HG03045 (cell line): ENCODE measurements at regions not wholly inside any gene's neighbourhood (a gene's known extent, or its start where the extent isn't known, plus 50 kb on each side); places are given as distances from the start of the nearest gene placed in this dataset.

Experiments
- ATAC-seq: cut with Tn5 transposase; IDR thresholded peaks from one replicate; pipeline ENCODE4 v1.9.1; 2021; ENCODE audit warnings: mild to moderate bottlenecking, moderate library complexity; ENCODE audit not compliant: unreplicated experiment

DNA sequence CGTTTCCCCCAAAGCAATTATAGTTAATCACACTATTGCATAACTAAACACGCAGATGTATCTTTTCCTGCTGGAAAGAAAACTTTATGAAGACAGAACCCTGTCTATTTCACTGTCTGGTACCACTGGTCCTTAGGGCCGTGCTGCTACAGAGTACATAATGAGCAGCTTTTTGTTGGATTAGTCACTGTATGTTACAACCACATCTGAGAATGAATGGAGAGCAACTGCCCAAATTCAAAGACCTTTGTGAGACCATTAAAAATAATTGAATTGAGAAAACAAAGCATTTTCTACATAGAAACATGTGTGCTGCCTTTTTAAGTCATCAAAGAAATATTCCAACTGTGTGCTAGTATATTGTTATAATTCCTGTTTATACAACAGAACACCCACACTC is 111.3 kb upstream of the SORCS1 start:
- no peak for ATAC-seq

DNA sequence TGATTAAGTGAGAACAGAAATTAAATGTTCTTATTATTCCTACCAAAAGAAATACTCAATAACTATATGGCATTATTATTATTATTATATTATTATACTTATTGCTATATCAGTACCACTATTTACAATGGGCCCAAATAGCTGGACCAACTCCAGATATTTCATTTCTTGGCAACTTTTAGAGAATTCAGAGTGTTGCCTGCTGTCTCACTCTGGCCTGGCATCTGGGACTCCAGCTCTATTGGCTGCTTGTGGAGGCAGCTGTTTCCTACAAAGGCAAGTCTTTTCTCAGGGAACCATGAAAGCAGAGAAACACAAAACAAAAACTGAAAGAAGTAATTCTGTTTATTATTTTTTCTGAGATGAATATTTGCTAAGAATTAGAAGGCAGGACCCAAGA is 105.1 kb upstream of the SORCS1 start:
- no peak for ATAC-seq

DNA sequence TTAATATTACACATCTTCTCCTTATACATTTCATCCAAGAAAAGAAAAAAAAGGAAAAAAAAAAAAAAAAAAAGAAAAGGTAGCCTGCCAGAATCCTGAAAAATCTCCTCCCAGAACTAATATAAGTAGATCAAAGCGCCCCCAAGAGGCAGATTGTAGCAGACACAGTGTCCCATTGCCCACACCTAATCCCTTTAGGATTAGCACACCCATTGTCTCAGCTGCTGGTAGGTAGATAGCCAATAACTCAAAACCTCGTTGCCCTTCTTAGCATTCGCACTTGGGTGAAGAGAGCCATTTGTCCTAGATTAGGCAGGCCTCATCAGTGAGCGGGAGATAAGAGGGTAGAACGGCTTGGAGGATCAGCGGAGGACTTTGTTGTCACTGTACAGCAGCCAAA is 100.2 kb upstream of the SORCS1 start:
- ATAC-seq = no peak

DNA sequence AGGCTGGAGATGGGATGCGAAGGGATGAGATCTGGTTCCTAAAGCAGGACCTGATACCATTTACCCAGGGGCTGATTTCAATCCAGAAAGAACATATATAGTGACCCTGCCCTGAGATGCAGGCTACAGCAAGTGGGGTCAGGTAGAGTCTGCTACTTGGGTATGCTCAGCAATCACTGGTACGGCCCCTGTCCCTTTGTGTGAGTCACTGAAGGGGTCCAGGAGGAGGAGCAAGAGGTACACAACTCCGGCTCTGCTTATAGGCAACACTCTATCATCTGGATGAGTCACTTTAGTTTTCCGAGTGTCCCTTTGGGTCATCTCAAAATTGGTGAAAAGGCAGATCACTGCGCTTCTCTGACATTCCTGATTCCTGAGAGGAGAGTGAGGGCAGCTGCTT is 79.6 kb upstream of the SORCS1 start:
- no peak for ATAC-seq

- no peak for ATAC-seq
Measured at GRCh38 chr10:107238275-107238674, 73.8 kb upstream of the SORCS1 start.

GRCh38 chr10:107232013-107232412 is 67.5 kb upstream of the SORCS1 start:
- ATAC-seq = no peak

GRCh38 chr10:107230887-107231286 is 66.4 kb upstream of the SORCS1 start:
- ATAC-seq = no peak

DNA sequence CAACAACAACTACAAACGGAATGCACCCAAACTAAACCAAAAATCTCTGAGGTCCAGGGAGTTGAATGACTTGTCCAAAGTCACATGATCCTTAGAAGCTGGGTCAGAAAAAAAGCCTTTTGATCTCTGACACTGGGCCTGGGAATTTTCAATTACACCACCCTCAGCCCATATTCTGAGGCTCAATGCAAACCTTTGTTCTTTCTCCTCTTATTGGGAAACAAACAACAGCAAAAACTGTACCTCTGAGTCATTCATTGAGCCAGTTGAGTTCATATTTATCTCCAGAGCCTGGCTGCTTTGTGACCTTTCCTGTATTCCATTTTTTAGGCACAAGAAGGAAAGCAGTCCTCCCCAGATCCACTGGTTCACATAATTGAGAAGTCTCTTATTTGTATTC is 51.2 kb upstream of the SORCS1 start:
- no peak for ATAC-seq
